NCI-H748 treated with DMSO at 0.1 percent for 48 hours (cell line): ENCODE measurements at regions not wholly inside any gene's neighbourhood (a gene's known extent, or its start where the extent isn't known, plus 50 kb on each side); places are given as distances from the start of the nearest gene placed in this dataset.
"Not testable (repeated sequence)": the region's sequence is repeated elsewhere in the genome, so short reads cannot be mapped to it uniquely, and the experiment has no call there.

Experiments
- DNase-seq: peaks from one replicate; lab custom pipeline; 2025; lab: John Stamatoyannopoulos, UW

DNA sequence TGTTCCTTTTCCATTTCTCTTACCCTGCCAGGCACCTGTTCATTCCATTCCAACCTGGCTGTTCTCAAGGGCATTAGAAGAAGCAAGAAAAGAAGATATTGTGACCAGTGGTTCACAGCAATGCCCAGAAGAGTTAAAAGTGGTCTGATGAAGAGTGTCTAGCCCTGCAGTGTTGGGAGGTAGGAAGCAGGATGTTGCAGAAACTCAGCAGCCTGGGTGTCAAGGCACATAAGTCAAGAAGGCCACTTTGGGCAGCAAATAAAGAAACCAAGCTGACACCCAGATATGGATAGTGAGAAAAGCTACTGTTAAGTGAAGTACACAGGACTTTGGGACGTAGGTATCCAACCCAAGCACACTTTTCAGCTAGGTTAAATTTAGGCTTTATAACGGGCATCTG is 199.9 kb upstream of the SATB1 start:
- DNase-seq, result no peak

DNA sequence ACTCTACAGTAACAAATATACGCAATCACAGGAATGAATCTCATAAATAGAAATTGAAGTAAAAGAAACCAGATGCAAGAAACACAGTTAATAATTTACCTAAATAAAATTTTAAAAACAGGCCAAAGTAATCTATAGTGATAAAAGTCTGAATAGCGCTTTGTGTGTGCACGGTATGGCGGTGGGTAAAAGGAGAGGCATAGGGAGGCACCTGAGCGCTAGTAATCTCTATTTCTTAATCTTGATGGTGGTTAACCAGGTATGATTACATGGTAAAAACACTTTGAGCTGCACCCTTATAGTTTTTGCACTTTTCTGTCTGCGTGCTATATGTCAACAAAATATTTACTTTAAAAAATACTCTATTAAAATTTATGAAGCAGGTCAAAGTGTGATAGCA is 198.1 kb upstream of the SATB1 start:
- no peak for DNase-seq

DNA sequence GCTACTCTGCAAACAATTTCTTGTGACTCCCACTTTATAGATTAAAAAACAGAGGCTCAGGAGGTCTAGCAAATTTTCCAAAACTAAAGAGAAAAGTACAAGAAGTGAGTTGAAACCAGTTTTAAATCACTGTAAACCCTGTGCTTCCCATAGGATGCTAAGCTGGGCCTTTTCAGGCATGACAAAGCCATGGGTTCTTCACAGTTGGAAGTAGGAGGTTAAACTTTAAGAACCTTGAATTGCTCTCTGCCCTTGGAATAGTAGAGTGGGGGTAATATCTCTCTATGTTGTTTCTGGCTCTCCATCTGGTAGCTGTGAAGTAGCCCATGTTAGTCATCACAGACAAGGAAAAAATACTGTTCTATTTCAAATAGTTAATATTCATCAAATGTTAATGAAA is 193.6 kb upstream of the SATB1 start:
- DNase-seq, result no peak

DNA sequence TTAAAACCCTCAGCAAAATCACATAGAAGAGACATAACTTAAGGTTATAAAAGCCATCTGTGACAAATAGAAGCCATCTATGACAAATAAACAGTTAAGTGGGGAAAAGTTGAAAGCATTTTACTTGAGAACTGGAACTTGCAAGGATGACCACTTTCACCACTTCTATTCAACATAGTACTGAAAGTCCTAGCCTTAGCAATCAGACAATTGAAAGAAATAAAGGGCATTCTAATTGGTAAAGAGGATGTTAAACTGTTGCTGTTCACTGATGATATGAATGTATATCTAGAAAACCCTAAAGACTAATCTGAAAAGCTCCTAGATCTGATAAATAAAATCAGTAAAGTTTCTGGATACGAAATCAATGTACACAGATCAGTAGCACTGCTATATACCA is 186.9 kb upstream of the SATB1 start:
- DNase-seq, result no peak

DNA sequence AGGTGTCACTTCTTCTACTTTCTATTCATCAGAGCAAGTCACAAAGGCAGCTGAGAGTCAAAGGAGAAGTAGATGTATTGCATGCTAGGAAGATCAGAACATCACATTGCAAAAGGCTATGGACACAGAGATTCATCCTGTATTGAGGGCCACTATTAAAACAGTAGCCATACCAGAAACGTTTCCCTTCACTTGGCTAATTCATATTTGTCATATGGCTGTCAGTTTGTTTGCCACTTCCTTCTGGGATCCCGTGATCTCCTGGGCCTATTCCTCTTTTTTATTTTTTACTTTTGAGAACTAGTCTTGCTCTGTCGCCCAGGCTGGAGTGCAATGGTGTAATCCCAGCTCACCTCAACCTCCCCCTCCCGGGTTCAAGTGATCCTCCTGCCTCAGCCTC is 184.0 kb upstream of the SATB1 start:
- DNase-seq, result no peak

- no peak for DNase-seq
These were observed 172.8 kb upstream of the SATB1 start for GRCh38 chr3:18597919-18598318.

DNA sequence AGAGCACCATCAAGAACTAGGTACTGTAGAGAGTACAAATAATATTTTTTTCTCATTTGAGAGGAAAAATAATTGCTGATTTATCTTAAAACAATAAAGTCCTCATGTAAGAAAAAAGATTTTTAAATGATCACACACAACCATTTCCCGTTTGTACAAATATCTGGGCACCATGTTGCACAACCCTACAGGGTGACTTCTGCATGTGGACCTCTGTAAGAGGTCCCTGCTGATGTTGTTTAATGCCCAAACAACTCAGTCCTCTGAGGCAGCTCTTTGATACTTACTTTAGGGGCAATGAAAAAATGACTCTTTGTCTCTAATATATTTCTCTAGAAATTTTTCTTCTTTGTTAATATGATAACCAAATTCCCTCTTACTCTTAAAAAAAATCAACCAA is 168.1 kb upstream of the SATB1 start:
- no peak for DNase-seq

- peak; percentile 17 for DNase-seq
These were observed 166.0 kb upstream of the SATB1 start for GRCh38 chr3:18591120-18591519.

DNA sequence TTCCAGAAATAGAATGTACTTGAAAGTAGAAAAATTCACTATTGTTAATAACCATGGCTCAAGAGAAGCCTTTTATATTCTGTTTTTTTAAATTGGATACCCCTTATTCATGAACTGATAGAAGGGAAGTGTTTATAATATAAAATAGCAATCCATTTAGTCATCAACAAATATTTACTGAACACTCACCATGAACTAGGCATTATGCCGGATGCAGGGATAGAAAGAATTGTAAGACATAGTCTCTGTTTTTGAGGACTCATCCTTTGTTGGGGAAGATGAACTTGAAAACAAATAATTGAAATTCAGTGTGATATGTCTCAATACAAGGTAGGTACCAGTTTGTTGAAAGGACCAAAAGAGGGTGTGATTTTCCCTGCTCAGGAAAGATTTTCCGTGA is 160.9 kb upstream of the SATB1 start:
- no peak for DNase-seq

DNA sequence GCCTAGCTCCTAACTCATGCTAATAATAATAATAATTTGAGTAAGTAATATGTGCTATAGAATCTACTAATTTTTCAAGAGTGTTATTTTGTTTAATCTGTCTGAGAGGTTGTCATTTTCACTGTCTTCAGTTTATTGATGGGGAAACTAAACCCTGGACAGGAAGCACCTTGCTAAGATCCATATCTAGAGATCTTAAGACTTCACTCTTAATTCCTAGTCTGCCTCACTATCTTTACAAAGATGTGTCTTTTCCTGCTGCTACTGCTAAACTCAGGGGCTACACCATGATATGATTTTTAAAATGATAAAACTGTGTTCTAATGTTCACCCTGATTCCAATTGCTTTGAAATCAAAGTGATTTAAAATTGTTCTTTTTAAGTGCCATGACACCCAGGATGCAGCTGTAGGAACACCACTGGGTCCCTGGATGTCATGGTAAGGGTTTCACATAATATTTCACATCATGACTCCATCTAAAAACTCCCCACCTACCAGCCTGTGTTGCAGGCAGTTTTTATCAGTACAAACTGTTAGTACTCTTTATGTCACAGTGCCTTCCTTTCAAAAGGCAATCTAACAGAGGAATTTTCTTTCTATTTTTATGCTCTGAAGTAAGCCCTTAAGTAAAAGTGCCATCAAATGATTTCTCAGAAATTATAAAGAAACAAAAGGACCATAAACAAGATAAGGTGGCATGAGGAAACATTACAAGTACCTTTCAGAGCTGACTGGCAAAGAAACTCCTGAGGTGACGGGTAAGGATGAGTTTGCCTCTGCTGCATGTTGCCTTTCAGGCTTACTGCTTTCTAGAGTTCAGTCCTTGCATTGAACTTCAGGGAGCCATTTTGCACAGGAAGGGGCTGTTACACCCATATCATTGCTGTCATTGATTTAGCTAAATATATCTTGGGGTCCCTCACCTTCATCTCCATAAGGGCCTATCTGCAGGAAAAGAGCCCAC is 160.1 kb upstream of the SATB1 start:
- no peak for DNase-seq

DNA sequence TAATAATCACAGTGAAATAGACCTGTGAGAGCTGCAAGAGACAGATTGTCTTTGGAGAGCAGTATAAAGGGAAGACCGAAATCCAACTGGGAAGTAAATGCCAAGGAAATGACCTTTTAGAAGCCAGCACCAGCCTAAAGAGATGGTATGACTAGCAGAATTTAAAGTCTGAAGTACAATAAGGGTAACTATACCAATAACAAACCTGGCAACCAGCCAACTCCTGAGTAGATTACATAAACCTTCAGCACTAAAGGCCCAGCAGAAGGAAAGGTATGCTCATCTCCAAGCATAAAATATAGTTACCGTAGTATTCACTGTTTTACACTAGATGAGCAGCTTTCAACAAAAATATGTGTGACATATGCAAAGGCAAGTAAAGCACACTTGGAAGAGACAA is 155.1 kb upstream of the SATB1 start:
- DNase-seq, result peak; percentile 84

- DNase-seq, result no peak
These were observed 154.5 kb upstream of the SATB1 start for GRCh38 chr3:18579661-18580060.

GRCh38 chr3:18575573-18575972 is 150.4 kb upstream of the SATB1 start:
- DNase-seq, result no peak

DNA sequence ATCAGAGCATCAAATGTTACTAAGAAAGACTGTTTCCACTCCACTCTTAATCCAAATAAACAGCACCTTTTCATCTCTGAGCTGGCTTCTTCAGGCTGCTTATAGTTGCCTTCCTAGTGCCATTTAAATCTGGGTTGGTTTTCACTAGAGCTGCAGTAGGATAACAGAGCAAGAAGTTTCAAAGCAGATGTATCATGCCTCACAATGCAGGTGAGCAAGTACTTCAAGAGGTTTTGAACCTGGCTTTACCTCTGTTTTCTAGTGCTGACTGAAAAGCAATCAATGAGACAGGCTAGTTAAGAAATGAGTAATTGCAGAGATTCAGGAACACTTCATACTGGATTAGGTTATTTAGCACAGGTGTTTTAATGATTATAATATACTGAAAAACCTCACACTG is 147.7 kb upstream of the SATB1 start:
- DNase-seq, result no peak

- DNase-seq, result no peak
These were observed 142.2 kb upstream of the SATB1 start for GRCh38 chr3:18567293-18567692.

DNA sequence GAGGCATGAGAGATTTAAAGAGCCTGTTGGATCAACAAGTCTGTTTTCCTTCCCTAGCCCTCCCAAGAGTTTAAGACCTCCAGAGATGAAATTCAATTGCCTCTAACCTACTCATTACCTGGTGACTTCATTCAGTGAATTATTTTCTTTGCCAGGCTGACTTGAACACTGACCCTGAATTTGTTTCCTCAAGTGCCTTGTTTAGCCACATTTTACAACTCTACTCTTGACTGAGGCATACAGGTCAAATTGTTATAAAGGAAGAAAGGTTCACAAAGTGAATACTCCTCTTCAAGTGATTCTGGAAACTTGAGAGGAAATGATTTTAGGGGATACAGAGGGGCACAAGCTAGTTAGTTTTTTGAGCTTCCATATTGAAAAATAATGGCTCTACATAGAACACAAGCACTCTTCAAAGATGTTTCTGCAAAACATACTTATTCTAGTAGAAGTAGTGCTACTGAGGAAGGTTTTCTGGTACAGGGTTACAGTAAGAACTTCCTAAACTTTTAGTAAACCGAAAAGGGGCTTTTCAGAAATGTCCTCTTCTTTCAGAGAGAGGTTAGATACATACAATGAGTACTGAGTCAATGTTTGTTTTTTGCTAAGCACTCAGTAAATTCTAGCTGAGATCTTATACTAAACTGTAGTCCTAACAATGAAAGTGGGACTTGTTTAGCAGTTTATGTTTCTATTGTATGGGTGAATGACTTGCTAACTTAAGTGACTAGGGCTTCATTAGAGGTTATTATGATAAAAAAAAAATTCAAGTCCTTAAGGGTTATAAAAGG is 137.4 kb upstream of the SATB1 start:
- no peak for DNase-seq

DNA sequence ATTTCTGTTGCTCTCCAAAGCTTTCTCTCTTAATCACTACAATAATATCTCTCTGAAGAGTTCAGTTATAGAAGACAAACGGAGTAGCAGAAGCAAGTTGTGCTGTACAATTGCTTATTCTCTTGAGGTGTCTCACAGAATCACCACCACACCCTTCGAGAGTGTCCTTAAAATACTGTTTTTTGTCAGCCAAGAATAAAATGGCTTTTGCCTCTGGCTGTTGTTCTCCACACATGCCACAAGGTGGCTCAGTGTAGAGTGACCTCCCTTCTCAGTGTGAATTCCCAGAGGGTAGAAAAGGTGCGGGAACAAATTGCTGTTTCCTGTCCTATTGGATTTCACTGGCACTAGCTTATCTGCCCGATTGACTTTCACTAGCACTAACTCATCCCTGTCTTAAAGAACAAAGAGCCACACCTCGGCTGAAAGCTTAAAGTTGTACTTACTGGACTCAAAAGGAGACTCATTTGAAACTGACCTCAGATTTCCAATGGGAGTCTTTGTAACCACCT is 134.2 kb upstream of the SATB1 start:
- peak; percentile 69 for DNase-seq

DNA sequence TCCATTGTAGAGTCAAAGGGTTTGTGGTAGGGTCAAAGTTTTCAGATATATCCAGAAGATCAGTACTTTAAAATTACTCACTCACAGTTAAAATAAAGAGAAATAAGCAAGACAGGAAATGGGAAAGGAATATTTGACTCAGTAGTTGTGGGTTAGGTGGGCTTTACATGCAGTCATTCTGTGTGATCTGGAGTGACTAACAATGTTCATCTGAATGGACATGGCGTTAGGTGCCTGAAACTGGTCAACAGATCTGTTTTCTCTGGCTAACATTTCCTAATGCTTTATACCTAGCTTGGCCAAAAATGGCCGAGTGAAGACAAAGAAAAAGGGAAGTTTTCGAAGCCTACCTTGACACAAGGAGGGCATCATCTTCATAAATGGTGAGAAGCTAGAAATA is 133.4 kb upstream of the SATB1 start:
- no peak for DNase-seq

- DNase-seq, result no peak
These were observed 132.1 kb upstream of the SATB1 start for GRCh38 chr3:18557216-18557615.

- no peak for DNase-seq
These were observed 131.5 kb upstream of the SATB1 start for GRCh38 chr3:18556503-18557135.

DNA sequence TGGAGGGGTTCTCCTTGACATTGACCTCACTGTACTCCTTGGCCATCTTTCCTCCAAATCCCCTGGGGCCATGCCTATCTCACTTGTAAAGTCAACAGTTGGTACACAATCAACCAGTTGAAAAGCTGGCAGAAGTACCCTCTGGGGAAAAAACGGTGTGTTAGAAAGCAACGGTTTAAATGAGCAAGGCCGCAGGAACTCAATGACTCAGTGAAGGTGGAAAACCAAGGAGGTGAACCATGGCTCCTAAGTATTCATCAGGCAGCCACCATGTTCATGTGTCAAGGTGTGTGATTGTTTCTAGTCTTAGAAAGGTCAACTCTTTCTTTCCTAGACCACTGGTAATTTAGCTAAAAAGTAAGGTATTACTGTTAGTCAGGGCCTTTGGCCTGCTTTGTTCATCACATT is 130.9 kb upstream of the SATB1 start:
- no peak for DNase-seq

- DNase-seq, result not testable (repeated sequence)
These were observed 127.5 kb upstream of the SATB1 start for GRCh38 chr3:18552579-18553105.
